ENCODE measurements at regions not wholly inside any gene's neighbourhood (a gene's known extent, or its start where the extent isn't known, plus 50 kb on each side); places are given as distances from the start of the nearest gene placed in this dataset.

- no peak for TF ChIP-seq POLR2A (IDR thresholded peaks at IDR 0.05)
- no peak for TF ChIP-seq CTCF (IDR thresholded peaks at IDR 0.05)
- TF ChIP-seq EP300 (IDR thresholded peaks at IDR 0.05): no peak
Measured at GRCh38 chr3:68306571-68306970, 625.8 kb downstream of the TAFA4 start.

Measured in sigmoid colon (tissue), 4 donors.